ENCODE measurements at regions not wholly inside any gene's neighbourhood (a gene's known extent, or its start where the extent isn't known, plus 50 kb on each side); places are given as distances from the start of the nearest gene placed in this dataset.
A peak's percentile ranks its signal among the peaks of the same experiment; 100 is the strongest.

- no peaks in the 10 kb centered on the region for H3K36me3 Mint-ChIP-seq (ENCODE audit: insufficient read depth in 2 of 2)
- peaks cover 0 to 4% of the 10 kb centered on the region in 2 donors for H3K9me3 Mint-ChIP-seq
- H3K27ac Mint-ChIP-seq = no peak overlapping the region
- H3K27me3 Mint-ChIP-seq (ENCODE audit: low read depth) = no peaks in the 10 kb centered on the region
- no peaks in the 10 kb centered on the region for H3K4me1 Mint-ChIP-seq (ENCODE audit: low read depth)
- ATAC-seq (replicated peaks in 1 of 2) = no peak
- H3K4me3 Mint-ChIP-seq = no peak overlapping the region
- no peak for DNase-seq
These were observed 181.9 kb downstream of the SLC6A15 start for GRCh38 chr12:84730561-84731162.

DNA sequence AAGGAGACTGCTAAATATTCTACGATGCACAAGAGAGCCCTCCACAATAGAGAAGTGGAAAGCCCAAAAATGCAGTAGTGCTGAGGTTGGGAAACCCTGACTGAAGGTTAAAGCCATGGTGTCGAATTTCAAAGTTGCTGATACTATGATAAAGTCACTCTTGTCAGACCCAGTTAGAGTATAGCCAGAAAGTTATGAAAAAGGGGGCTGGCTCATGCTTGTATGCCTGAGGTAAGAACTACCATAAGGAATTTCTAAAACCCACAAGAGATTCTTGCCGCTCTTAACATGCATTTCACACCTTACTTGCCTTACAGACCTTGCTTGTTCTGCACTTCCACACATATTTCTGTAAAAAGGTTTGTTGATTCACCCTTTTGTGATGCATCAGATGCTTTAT is 184.6 kb downstream of the SLC6A15 start:
- ATAC-seq (replicated peaks in 1 of 2) = no peak
- Mint-ChIP-seq H3K36me3 (ENCODE audit: insufficient read depth in 2 of 2) (no peaks in the 10 kb centered on the region), H3K27ac (no peak overlapping the region), H3K4me1 (ENCODE audit: low read depth) (no peaks in the 10 kb centered on the region), H3K9me3 (peaks cover 0 to 4% of the 10 kb centered on the region in 2 donors), H3K27me3 (ENCODE audit: low read depth) (no peaks in the 10 kb centered on the region), H3K4me3 (no peak overlapping the region)
- DNase-seq = no peak

DNA sequence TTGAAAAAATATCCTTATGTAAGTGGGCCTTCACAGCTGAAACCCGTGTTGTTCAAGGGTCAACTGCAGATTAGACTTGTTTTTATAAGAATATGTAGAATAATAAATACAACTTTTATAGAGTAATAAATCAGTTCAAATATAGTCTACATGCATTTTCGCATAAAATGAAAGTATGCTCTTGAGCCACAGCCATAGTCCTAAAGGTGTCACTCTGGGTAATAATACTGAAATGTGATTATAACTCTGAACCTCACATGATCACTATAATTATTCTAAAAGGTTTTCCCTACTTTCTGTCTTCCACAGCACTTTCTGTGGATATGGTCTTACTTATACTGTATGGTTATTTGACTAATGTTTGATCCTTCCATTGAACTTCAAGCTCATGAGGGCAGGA is 185.8 kb downstream of the SLC6A15 start:
- Mint-ChIP-seq H3K36me3 (ENCODE audit: insufficient read depth in 2 of 2) (no peaks in the 10 kb centered on the region), H3K9me3 (peaks cover 0 to 4% of the 10 kb centered on the region in 2 donors), H3K4me1 (ENCODE audit: low read depth) (no peaks in the 10 kb centered on the region), H3K27me3 (ENCODE audit: low read depth) (no peaks in the 10 kb centered on the region), H3K27ac (no peak overlapping the region), H3K4me3 (no peak overlapping the region)
- DNase-seq = no peak
- no peak for ATAC-seq (replicated peaks in 1 of 2)

DNA sequence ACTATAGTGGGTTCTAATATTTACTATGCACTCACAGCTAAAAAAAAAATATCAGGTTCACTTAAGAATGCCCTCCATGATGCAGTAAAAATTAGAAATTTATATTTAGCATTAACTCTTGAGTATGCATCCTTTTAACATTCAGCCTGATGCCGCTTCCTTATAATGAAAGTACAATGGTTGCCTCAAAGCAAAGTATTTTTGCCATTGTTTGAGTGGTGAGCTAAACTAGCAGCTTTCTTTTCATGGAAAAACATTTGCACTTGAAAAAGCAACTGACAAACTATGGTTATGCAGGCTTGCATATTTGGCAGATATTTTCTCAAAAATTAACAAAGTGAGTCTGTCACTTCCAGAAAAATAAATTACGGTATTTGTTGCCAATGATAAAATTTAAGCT is 188.6 kb downstream of the SLC6A15 start:
- no peak for DNase-seq
- ATAC-seq (replicated peaks in 1 of 2) = no peak
- no peaks in the 10 kb centered on the region for H3K36me3 Mint-ChIP-seq (ENCODE audit: insufficient read depth in 2 of 2)
- no peak overlapping the region for H3K4me3 Mint-ChIP-seq
- peaks cover 0 to 4% of the 10 kb centered on the region in 2 donors for H3K9me3 Mint-ChIP-seq
- H3K4me1 Mint-ChIP-seq (ENCODE audit: low read depth) = no peaks in the 10 kb centered on the region
- no peak overlapping the region for H3K27ac Mint-ChIP-seq
- H3K27me3 Mint-ChIP-seq (ENCODE audit: low read depth) = no peaks in the 10 kb centered on the region

DNA sequence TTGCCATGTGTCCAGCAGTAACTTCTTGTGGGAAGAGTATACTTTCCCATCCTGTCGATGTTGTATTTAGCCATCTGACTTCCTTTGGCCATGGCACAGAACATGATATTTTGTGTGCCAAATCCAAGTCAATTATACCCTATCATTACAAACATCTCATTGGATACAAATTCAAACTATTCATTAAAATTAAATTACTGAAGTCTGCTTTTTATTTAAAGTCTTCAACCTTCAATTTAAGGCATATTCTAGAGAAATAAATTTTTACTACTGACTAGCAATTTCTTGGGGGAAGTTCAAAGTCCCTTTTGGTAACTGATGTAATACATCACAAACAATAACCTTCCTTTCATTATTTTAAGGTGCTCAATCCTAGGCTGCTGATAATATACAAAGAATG is 192.6 kb downstream of the SLC6A15 start:
- Mint-ChIP-seq H3K4me3 (no peak overlapping the region), H3K9me3 (no peaks in the 10 kb centered on the region)
- no peak for ATAC-seq (replicated peaks in 1 of 2)

DNA sequence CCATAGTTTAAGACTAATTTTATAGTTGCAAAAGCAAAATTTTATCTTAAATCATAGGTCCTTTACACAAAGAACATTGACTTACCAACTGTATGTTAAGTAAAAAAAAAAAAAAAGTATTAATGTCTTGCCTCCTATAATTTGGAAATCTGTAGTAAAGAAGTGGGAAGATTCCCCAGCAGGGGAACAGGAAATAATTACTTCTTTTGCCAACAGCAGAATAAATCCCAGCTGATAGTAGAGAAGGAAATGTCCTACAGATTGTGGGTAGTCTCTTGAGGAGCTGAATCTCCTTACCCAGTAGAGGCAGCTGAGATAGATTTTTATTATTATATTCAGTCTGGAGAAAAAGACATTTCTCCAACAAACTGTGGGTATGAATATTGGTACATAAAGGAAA is 193.7 kb downstream of the SLC6A15 start:
- no peaks in the 10 kb centered on the region for H3K27me3 Mint-ChIP-seq (ENCODE audit: low read depth)
- no peak overlapping the region for H3K4me3 Mint-ChIP-seq
- no peaks in the 10 kb centered on the region for H3K4me1 Mint-ChIP-seq (ENCODE audit: low read depth)
- peaks cover 0 to 1% of the 10 kb centered on the region in 2 donors for H3K9me3 Mint-ChIP-seq
- peak overlapping the region; percentile 35 for H3K27ac Mint-ChIP-seq
- no peak for DNase-seq
- ATAC-seq (replicated peaks in 1 of 2) = no peak
- no peaks in the 10 kb centered on the region for H3K36me3 Mint-ChIP-seq (ENCODE audit: insufficient read depth in 2 of 2)

More for the DNA sequence above, 192.6 kb downstream of the SLC6A15 start:
- no peak overlapping the region for H3K27ac Mint-ChIP-seq
- no peaks in the 10 kb centered on the region for H3K27me3 Mint-ChIP-seq (ENCODE audit: low read depth)
- no peaks in the 10 kb centered on the region for H3K36me3 Mint-ChIP-seq (ENCODE audit: insufficient read depth in 2 of 2)
- no peaks in the 10 kb centered on the region for H3K4me1 Mint-ChIP-seq (ENCODE audit: low read depth)
- DNase-seq = no peak

DNA sequence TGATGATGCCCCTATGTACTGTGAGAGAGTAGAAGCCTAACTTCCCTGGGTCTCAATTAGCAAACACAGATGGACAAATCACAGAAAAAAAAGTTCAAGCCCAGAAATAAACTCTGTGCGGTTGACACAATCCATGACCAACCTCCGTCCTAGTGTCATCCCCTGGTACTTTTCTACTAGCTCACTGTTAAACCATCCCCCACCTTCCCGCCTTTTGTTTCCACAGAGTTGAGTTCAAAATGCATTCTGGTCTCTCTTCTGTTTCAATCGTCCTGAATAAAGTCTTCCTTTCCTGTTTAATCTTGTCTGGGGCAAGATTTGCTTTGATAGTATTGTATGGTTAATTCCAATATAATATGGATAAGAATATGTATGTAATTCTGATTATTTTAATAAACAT is 199.9 kb downstream of the SLC6A15 start:
- peaks cover 0 to 4% of the 10 kb centered on the region in 2 donors for H3K9me3 Mint-ChIP-seq
- H3K4me3 Mint-ChIP-seq = no peak overlapping the region
- H3K4me1 Mint-ChIP-seq (ENCODE audit: low read depth) = no peaks in the 10 kb centered on the region
- H3K27me3 Mint-ChIP-seq (ENCODE audit: low read depth) = no peaks in the 10 kb centered on the region
- no peaks in the 10 kb centered on the region for H3K36me3 Mint-ChIP-seq (ENCODE audit: insufficient read depth in 2 of 2)
- no peak overlapping the region for H3K27ac Mint-ChIP-seq
- ATAC-seq (replicated peaks in 1 of 2) = no peak
- DNase-seq = no peak

- H3K4me3 Mint-ChIP-seq = no peak overlapping the region
- H3K27ac Mint-ChIP-seq = no peak overlapping the region
- no peaks in the 10 kb centered on the region for H3K27me3 Mint-ChIP-seq (ENCODE audit: low read depth)
- no peaks in the 10 kb centered on the region for H3K4me1 Mint-ChIP-seq (ENCODE audit: low read depth)
- no peaks in the 10 kb centered on the region for H3K36me3 Mint-ChIP-seq (ENCODE audit: insufficient read depth in 2 of 2)
- no peak for ATAC-seq (replicated peaks in 1 of 2)
- H3K9me3 Mint-ChIP-seq = no peaks in the 10 kb centered on the region
- no peak for DNase-seq
These were observed 206.2 kb downstream of the SLC6A15 start for GRCh38 chr12:84706374-84706773.

GRCh38 chr12:84704856-84705255 is 207.7 kb downstream of the SLC6A15 start:
- no peak overlapping the region for H3K27ac Mint-ChIP-seq
- no peaks in the 10 kb centered on the region for H3K4me1 Mint-ChIP-seq (ENCODE audit: low read depth)
- peaks cover 2% of the 10 kb centered on the region in 2 donors for H3K9me3 Mint-ChIP-seq
- ATAC-seq (replicated peaks in 1 of 2) (no peak), DNase-seq (no peak)
- H3K4me3 Mint-ChIP-seq = no peak overlapping the region
- H3K36me3 Mint-ChIP-seq (ENCODE audit: insufficient read depth in 2 of 2) = no peaks in the 10 kb centered on the region
- H3K27me3 Mint-ChIP-seq (ENCODE audit: low read depth) = no peaks in the 10 kb centered on the region

DNA sequence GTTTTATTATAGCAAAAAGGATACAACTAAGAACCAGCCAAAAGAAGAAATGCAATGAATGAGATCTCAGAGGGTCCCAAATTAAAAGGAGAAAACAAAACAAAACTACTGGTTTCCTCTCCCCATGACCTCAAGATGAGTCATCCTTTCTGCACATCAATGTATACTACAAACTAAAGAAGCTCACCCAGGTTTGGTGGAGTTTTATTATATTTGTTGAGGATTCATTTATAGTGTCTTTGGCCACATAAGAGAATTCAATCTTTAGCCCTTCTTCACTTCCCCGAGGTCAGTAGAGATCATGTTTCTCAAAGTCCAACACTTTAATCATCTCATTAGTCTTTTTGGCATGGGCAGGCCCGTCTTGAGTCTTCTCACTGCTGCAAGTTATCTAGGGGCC is 210.6 kb downstream of the SLC6A15 start:
- Mint-ChIP-seq H3K27me3 (ENCODE audit: low read depth) (no peaks in the 10 kb centered on the region), H3K4me1 (ENCODE audit: low read depth) (no peaks in the 10 kb centered on the region)

DNA sequence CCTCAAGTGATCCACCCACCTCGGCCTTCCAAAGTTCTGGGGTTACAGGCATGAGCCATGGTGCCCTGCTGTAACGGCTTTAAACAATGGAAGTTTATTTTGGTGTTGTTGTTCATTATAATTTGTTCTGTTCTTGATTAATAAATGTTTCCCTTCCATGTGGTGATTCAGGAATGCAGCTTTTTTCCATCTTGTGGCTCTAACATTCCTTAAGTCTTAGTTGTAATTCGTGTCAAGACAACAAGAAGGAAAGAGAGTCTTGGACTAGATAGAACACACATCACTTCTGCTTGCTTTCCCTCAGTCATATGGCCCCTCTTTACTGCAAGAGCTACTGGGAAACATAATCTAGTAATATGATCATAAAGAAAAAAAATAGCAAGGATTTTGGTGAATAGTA is 211.6 kb downstream of the SLC6A15 start:
- no peak overlapping the region for H3K27ac Mint-ChIP-seq
- no peak for ATAC-seq (replicated peaks in 1 of 2)
- no peaks in the 10 kb centered on the region for H3K36me3 Mint-ChIP-seq (ENCODE audit: insufficient read depth in 2 of 2)
- H3K9me3 Mint-ChIP-seq = peaks cover 2 to 4% of the 10 kb centered on the region in 2 donors
- H3K4me1 Mint-ChIP-seq (ENCODE audit: low read depth) = no peaks in the 10 kb centered on the region
- no peak for DNase-seq
- H3K4me3 Mint-ChIP-seq = no peak overlapping the region
- H3K27me3 Mint-ChIP-seq (ENCODE audit: low read depth) = no peaks in the 10 kb centered on the region

More for the DNA sequence above, 210.6 kb downstream of the SLC6A15 start:
- Mint-ChIP-seq H3K36me3 (ENCODE audit: insufficient read depth in 2 of 2) (no peaks in the 10 kb centered on the region), H3K4me3 (no peak overlapping the region), H3K9me3 (peaks cover 2% of the 10 kb centered on the region in 2 donors), H3K27ac (no peak overlapping the region)
- no peak for ATAC-seq (replicated peaks in 1 of 2)
- no peak for DNase-seq

- no peaks in the 10 kb centered on the region for H3K36me3 Mint-ChIP-seq (ENCODE audit: insufficient read depth in 2 of 2)
- H3K27me3 Mint-ChIP-seq (ENCODE audit: low read depth) = no peaks in the 10 kb centered on the region
- H3K4me3 Mint-ChIP-seq = no peak overlapping the region
- no peaks in the 10 kb centered on the region for H3K4me1 Mint-ChIP-seq (ENCODE audit: low read depth)
- H3K27ac Mint-ChIP-seq = no peak overlapping the region
- ATAC-seq (replicated peaks in 1 of 2) = no peak
- peaks cover 2 to 4% of the 10 kb centered on the region in 2 donors for H3K9me3 Mint-ChIP-seq
- no peak for DNase-seq
These were observed 213.8 kb downstream of the SLC6A15 start for GRCh38 chr12:84698576-84699333.

DNA sequence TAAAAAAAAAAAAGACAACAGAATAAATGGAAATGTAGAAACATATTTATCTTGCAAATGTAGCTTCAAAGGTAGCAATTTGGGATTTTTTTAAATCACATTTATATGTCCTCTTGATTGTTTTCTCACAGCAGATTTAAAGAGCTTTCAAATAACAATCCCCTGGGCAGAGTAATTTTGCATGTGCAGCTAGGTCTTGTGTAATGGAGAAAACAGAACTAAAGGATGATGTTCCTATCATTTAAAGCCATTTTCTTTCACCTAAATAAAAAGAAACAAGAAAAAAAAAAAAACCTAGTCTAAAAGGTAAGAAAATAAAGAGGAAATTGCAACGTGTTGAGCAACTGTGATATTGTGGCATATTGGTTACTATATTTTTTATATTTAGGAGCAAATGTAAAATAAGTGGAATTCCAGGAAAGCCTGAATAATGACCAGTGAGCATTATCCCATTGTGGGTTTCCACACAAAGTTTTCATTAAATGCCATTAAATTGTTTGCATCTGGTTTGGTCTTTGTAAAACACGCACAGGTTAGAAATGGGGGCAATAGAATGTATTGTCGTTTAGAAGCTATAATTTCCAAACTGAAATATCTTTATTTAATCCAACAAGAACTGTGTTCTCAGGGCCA is 215.6 kb downstream of the SLC6A15 start:
- DNase-seq (no peak), ATAC-seq (replicated peaks in 1 of 2) (no peak)
- Mint-ChIP-seq H3K4me1 (ENCODE audit: low read depth) (no peaks in the 10 kb centered on the region), H3K4me3 (no peak overlapping the region), H3K36me3 (ENCODE audit: insufficient read depth in 2 of 2) (no peaks in the 10 kb centered on the region), H3K9me3 (peaks cover 2 to 4% of the 10 kb centered on the region in 2 donors), H3K27me3 (ENCODE audit: low read depth) (no peaks in the 10 kb centered on the region), H3K27ac (no peak overlapping the region)
